ENCODE measurements at regions not wholly inside any gene's neighbourhood (a gene's known extent, or its start where the extent isn't known, plus 50 kb on each side); places are given as distances from the start of the nearest gene placed in this dataset.

- no peak for DNase-seq
Observed at GRCh38 chr4:24279469-24279868, 304.9 kb downstream of the DHX15 start.

DNA sequence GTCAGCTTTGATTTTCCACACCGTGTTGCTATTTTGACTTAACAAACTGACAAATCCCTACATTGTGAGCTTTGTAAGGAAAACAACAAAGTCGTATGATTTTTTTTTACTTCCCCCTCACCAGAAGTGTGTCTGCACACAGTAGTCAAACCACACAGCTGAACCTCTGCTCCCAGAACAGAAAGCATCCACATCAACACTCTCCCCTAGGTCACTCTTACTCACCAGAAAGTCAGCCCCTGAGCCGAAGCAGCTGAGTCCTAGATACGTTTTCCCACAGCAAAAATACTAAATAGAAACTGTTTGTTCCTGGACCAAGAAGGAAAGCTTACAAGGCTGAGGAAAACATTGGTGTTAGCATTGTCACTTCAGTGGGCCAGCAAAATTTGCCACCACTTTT, 305.7 kb downstream of the DHX15 start:
- DNase-seq: no peak

GRCh38 chr4:24274381-24274941, 309.9 kb downstream of the DHX15 start:
- DNase-seq: no peak

DNA sequence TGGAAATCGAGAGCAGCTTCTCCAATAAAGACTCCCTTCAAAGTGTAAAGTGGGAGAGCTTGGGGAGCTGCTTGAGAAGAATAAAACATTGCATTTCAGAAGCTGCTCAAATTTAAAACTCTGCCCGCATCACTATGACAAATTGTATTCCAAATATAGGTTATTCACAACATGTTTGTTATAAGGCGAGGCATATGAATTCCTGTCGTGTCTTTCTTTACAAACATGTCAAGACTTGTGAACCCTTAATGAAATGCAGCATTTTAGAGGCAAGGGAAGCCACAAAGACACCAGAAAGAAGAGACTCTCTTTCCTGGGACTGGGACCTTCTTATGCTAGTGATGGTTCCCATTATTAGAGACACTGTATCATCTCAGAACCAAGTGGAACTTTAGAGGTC, 311.2 kb downstream of the DHX15 start:
- no peak for DNase-seq

GRCh38 chr4:24266951-24267722, 317.2 kb downstream of the DHX15 start:
- DNase-seq: no peak

DNA sequence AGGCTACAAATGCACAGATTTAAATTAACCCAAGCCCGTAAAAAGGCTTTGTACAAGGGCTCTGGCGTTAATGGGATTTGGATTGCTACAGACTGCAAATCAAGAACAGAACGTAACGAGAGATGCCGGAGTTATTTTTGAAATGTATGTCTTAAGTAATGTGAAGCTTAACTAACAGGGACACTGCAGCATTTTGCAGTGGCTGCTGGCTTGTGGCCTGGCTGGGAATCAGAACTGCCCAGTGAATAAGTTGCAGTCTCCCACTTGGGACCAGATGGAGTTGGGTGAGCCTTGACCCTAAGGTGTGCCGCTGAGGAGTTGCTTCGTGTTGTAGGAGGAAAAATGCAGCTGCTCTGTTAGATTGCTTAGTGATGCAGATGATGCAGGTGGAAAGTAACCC, 318.4 kb downstream of the DHX15 start:
- DNase-seq: no peak

DNA sequence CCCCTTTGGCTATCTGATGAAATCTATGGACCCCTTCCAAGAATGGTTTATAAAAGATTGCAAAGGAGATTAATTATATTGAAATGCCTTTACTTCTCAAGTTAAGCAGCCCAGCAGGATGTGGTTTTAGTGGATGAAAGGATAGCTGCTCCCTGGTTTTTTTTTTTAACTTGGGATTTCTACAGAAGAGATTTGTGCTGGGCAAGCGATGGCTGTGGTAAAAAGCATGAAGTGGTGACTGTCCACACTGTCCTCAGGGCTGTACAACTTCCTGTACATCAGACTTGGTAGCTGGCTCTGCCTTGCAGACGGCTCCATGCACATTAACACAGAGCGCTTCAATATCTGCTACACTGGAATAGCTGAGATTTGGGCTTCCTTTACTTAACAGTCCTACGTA, 321.7 kb downstream of the DHX15 start:
- DNase-seq: no peak

GRCh38 chr4:24262084-24262483, 322.3 kb downstream of the DHX15 start:
- DNase-seq: no peak

DNA sequence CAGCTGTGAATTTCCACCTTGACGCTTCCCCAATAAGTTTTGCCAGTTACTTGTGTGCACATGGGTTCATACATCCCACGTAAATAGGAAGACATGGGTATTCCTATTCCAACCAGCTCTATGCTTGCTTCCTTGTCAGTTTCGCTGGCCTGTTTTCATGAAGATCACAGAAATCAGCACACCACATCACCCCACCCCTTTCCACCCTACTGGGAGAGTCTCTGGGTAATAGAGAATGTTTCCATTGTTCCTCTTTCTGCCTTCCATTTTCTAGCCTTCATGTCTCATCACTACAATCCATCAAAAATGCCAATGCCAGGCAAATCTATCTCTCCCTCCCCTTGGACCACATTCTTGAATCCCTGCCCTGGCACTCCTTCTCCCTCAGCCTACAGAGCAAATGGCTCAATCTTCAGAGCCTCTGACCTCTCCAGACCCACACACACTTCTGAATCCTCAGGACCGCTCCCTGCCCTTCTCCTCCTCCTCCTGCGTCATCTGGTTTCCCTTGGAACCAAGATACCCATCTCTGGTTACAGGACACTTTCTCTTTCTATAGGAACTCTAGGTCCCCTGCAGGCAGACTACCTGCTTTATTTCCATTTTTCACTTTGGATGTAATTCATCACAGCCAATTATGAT, 323.3 kb downstream of the DHX15 start:
- no peak for DNase-seq

- DNase-seq: no peak
Observed at GRCh38 chr4:24260133-24260715, 324.1 kb downstream of the DHX15 start.

DNA sequence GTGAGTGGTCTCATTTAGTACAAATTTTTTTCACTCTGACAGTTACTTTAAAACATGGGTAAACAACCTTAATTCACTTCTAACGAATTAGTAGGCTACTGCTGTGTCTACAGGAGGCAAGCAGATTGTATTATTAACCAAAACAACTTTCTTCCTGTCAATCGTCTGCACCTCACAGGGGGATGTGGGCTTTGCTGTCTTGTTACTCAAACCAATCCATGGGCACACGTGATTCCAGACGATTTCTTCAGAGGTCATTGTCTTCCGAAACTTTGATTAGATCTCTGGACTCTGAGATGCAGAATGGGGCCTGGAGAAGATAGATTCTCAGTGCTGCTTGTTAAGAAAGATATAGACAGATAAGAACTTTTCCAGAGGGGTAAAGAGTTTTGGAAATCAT, 327.8 kb downstream of the DHX15 start:
- no peak for DNase-seq

- no peak for DNase-seq
Observed at GRCh38 chr4:24256066-24256465, 328.3 kb downstream of the DHX15 start.

GRCh38 chr4:24252121-24252520, 332.2 kb downstream of the DHX15 start:
- no peak for DNase-seq

DNA sequence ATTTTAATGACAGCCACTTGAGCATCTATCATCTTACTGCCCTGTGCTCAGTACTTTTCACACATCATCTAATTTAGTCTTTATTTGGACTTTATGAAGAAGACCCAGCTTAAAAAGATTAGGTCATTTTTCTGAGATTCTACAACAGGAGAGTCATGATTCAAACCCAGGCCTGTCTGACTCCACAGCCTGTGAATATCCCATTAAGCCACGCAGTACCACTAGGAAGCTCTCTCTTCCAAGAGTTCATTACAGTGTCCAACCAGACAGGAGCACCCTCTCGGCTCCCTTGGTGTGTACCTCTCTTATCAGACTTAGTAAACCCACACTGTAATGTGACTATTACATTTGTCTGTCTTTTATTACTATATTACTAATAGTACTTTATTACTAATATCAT, 332.8 kb downstream of the DHX15 start:
- no peak for DNase-seq

GRCh38 chr4:24249972-24250371, 334.4 kb downstream of the DHX15 start:
- DNase-seq: no peak

DNA sequence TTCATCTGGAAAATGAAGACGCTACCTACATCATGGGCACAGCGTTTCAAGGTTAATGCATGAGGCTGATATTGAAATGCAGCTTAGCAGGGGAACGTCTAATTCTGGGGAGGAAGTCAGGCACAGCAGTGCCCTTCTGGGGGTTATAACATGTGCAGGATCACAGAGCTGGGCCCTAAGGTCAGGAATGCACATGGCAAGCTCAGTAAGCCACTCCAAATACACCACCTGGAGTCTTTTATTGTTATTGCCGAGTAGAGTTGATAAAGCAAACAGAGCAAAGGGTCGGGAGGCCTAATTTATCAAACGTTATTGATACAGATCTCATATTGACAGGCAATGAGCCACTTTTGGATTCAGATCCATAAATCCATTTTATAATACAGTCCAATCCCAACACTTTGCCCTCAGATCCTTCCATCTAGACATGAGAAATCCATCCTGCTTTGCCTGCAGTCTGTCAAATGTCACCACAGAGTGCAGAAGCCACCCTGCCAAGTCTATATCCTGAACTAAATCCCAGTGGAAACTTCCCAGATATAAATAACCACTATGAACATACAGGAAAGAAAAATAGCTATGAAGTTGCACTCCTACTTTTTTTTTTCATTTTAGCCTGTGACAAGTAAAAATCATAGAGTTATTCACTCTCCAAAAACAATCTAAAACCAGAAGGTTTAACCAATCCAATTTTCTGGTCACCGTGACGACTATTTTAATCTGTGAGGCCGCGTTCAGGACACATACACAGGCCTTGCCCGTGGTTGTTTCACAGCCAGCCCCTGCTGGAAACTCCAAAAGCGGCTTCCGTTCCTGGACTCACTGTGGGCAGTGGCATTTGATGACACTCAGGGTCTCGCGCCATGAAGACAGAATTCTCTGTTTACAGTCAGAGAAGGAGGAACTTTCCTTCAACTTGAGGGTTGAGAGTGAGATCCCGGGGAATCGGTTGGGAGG, 335.4 kb downstream of the DHX15 start:
- DNase-seq: no peak

- DNase-seq: no peak
Observed at GRCh38 chr4:24245491-24245820, 338.9 kb downstream of the DHX15 start.

DNA sequence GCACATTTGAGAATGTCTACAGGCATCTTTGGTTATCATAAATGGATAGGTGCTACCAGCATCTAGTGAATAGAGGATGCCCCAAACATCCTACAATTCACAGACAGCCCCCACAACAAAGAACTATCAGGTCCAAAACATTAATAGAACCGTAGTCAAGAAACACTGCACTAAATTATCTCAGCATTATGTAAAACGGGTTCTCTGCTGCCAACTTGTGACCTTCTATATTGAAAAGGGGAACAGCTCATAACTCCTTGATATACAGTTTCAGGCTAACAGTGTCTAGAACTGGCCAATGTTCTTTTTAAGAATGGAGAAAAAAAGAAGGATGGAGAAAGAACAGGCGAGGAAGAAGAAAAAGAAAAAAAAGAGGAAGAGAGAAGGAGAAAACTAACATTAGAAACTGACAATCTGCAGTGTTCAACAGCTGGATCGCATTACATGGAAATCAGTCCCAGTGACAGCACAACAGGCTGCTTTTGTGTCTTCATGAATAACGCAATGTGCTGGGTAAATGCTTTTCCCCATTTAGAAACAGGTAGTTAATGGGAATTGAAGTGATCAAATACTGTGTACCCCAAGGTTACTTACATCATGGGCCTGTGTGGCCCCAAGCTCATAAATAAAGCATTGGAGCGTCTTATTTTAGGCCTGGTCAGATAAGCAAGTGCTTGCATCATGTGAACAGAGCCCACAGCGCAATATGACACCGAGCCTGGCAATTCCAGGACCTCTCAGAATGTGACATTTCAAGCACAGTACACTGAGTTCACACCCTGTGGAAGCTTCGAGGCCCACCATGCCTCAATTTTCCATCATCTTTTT, 339.5 kb downstream of the DHX15 start:
- no peak for DNase-seq

DNA sequence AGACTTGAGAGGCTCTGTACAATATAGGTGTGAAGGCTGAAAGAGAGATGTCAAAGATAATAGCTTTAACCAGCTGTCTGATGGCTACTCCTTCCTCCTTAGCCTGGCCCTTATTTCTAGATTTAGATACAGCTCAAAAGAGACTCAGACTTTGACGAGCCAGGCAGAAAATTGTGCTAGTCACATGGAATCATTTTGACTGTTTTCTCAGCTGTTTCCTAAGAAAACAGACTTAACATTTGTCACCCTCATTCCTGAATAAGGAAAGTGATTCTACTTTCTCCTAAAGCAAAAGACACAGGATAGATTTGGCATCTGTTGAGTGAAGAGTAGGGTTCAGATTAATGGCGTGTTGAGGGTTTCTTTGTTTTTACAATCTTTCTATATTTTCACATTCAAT, 340.7 kb downstream of the DHX15 start:
- DNase-seq: no peak

DNA sequence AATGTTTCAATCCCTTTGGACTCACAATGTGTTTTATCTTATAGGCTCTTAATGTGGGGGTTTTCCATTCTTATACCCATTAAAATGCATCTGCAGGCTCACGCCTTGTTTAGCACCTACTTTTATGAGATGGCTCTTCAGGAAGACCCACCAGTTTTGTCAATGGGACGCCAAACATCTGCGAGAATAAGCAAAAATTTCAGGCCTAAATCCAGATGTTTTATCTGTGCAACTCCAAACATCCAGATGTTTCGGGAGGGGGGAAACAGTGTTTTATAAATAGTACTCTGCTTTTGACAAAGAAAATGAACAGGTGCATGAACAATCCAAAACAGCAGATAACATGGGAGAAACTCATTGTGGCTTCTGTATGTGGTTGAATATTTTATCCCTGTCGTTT, 342.8 kb downstream of the DHX15 start:
- DNase-seq: no peak

DNA sequence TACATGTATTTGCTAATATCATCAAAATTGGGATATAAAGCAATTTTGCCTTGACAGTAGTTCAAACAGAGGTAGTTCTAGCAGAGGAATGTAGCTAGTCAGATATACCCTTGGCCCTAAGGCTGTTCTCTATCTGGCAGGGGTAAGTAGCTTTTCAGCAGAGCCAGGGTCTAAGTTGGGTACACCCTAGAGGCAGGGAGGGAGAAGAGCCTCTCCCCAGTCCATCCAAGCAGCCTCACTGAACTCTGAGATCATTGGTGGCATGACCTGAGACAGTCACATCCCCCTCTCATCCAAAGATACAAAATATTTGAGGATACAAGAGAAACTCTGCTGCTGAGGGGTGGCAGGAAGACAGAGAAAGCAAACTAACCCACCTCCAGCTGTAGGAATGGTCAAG, 343.7 kb downstream of the DHX15 start:
- DNase-seq: no peak

- no peak for DNase-seq
Observed at GRCh38 chr4:24237709-24238108, 346.6 kb downstream of the DHX15 start.

Data from hematopoietic multipotent progenitor cell treated with erythropoietin and hydrocortisone succinate and interleukin-3 and kit ligand, for 8 days (in vitro differentiated cells).